GM04504 (cell line): ENCODE measurements at regions not wholly inside any gene's neighbourhood (a gene's known extent, or its start where the extent isn't known, plus 50 kb on each side); places are given as distances from the start of the nearest gene placed in this dataset.
"Not testable (repeated sequence)": the region's sequence is repeated elsewhere in the genome, so short reads cannot be mapped to it uniquely, and the experiment has no call there.

ENCODE experiments used
- DNase-seq: peaks from one replicate; pipeline ENCODE4 v3.0.0-alpha.2; 2012; ENCODE audit warnings: low read depth

GRCh38 chr13:76620036-76620435 lies 266.2 kb downstream of the KCTD12 start:
- no peak for DNase-seq

GRCh38 chr13:76619631-76620030 lies 266.6 kb downstream of the KCTD12 start:
- no peak for DNase-seq

GRCh38 chr13:76610819-76611415 lies 275.3 kb downstream of the KCTD12 start:
- no peak for DNase-seq

DNA sequence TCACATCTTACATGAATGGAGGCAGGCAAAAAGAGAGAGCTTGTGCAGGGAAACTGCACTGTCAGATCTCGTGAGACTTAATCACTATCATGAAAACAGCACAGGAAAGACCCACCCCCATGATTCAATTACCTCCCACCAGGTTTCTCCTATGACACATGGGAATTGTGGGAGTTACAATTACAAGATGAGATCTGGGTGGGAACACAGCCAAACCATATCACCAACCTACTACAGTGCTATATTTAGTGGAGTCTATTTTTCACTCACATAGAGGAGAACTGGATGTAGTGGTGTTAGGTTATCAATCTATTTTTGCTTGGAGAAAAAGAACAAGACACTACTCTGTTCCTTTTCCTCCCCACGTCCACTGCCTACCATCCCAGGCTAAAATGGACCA lies 276.6 kb downstream of the KCTD12 start:
- no peak for DNase-seq

DNA sequence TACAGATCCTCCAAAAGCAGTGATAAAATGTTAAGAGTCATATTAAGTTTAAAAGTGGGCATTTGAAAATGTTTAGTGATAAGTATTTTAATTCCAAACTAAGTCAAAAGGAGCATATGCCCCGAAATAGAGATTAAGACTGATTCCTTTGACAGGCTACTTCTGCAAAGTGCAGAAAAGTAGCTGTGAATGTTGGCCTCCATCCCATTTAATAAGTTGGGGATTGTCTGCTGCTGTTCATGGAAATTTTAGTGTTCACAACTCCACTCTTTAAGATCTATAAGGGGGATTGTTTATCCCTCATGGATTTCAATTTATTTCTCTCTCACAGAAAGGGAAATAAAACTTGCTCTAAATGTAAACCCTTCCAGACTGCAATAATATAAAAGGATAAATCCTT lies 278.3 kb downstream of the KCTD12 start:
- no peak for DNase-seq

DNA sequence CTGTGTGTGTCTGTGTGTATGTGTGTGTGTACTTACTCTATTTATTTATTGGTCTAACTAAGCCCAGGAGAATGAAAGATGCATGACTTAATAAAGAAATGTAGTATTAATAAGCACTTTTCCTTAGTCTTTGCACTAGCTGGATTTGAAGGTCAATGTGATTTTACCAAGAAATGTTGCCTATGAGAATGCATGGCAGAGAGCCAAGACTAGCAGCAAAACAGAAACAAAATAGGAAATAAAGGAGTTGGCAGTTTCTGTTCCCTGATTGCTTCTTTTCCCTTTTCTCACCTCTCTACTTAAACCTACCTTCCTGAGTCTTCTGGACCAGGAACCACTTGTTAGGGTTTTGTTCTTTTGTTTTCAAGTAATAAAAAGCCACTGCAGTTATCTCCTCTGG lies 286.1 kb downstream of the KCTD12 start:
- DNase-seq: no peak

- no peak for DNase-seq
Measured at GRCh38 chr13:76597868-76598267, 288.3 kb downstream of the KCTD12 start.

DNA sequence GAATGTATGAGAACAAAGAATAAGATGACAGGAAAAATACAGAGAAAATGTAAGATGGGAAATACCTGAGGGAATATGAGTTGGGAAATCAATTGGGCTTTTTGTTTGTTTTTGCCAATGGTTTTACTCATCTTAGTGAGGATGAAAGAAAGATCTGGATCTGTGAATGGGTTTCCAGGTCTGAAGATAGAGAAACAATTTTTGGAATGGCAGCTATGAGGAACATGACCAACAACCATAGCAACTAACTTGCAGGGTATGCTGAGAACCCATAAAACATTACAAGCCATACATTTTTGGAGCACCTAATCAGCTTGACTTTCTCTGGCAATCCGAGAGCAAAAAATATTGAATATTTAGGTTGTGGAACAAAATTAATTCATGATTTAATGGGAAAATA lies 290.0 kb downstream of the KCTD12 start:
- DNase-seq: no peak

GRCh38 chr13:76594435-76594834 lies 291.8 kb downstream of the KCTD12 start:
- DNase-seq: no peak

- no peak for DNase-seq
Measured at GRCh38 chr13:76586842-76587241, 299.4 kb downstream of the KCTD12 start.

DNA sequence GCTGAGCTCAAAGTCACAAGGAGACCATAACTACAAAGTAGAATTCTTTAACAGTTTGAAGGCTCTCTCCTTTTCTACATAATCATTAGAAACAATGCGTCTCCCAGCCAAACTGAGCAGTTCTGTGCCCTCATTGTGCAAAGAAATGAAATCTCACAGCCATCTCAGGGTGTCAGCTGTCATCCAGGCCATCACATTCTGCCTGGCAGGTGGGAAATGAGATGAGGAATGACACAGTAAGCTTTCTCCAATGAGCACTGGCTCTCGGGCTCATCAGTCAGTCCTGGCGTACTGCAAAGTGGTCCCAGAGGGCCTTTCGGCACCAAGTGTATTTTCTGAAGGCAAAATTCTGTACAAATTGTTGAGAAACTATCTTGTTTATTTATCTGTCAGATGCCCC lies 306.5 kb downstream of the KCTD12 start:
- no peak for DNase-seq

DNA sequence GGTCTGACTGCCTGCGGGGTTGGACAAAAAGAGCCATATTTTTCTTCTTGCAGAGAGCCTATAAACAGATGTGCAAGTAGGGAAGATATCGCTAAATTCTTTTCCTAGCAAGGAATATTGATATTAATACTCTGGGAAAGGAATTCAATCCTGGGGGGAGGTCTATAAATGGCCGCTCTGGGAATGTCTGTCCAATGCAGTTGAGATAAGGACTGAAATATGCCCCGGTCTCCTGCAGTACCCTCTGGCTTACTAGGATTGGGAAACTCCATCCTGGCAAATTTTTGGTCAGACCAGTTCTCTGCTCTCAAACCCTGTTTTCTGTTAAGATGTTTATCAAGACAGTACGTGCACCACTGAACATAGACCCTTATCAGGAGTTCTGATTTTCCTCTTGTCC lies 310.6 kb downstream of the KCTD12 start:
- DNase-seq: not testable (repeated sequence)

GRCh38 chr13:76570510-76570971 lies 315.7 kb downstream of the KCTD12 start:
- no peak for DNase-seq

DNA sequence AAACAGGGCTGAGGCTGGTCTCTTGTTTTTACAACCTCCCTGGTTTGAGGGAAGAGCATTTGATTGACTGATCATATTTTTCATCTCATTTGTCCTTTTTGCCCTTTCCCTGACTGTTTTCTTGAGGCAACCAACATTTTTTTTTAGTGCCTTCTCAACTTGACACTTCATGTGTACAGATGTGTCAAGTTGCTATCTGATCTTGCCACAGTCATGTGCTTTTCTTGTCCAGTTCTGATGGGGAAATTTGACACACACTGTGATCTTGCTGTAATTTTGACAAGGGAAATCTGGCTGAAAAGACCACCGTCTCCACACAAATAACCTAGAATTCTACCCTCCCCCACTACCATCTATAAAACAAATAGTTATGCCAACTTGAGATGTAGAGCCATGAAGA lies 329.6 kb downstream of the KCTD12 start:
- DNase-seq: no peak

DNA sequence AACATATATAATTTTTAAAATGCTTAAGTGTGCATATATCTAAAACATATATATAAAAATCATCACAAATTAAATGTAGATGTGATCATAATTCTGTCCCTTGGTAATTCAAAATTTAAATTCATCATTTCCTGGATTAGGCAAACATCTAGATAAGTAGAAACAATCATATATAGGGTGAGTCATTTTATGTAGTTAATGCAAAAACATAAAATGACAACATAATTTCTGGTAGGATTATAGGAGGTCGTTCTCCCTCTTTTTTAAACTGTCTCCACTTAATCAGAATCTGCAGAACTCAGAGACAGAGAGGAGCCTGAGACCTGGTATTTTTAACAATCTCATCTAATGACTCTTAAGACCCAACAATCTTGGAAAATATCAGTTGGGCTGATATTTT lies 333.4 kb downstream of the KCTD12 start:
- DNase-seq: no peak

DNA sequence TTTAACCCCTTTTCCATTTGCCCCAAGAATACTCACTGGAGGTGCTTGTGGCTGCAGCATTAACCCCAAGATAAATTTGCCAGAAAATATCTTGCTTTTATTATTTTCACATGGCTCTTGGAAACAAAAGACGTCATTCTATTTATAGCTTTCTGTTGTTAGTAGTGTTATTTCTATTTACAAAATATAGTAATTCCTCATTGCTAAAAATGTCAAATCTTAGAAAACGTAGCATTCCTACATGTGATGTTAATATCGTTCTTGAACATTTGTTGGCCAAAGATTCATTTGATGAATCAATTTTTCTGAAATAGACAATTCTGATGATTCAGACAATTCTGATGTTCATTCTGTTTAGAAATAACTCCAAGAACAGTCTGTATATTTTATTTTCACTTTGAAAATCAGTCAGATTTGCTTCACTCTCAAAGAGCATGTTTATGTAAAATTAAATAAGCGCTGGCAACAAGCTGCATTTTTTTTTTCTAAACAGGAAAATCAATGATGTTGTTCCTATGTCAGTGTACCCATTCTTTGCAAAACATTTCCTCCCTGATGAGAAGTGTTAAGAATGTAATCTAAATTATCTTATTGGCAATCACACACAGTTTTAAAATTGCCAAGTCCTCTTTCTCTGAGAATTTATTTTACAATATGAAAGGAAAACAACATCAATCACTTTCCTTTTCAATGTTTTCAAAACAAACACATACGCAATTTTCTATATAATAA lies 334.0 kb downstream of the KCTD12 start:
- no peak for DNase-seq

GRCh38 chr13:76542176-76542575 lies 344.0 kb downstream of the KCTD12 start:
- no peak for DNase-seq

- DNase-seq: no peak
Measured at GRCh38 chr13:76538004-76538403, 348.2 kb downstream of the KCTD12 start.

GRCh38 chr13:76533251-76533650 lies 353.0 kb downstream of the KCTD12 start:
- DNase-seq: no peak

GRCh38 chr13:76527041-76527440 lies 359.2 kb downstream of the KCTD12 start:
- DNase-seq: no peak

DNA sequence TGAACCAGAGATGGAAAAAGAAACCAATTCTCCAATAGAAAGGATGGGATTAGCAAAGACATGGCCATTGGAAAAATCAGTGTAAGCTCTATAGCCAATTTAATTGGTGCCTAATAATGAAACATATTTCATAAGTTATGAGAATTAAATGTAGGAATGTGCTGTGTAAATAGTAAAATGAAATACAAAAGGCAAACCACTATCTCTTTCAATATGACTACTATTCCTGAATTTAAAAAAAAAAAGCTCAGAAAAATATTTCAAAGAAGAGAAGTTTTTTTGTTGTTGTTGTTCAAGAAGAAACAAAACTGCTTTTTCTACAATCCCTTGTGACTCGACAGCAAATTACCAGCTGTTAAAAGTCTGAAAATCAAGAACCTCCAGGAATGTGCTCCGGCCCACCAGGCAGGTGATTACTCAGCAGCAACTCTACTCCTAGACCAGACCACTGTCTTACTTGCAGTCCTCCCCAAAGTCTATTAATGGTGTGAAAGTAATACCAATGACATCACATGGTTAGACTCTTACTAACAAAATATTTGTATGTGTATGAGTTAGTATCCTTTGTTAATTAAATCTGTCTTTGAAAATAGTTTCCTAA lies 362.4 kb downstream of the KCTD12 start:
- DNase-seq: no peak

DNA sequence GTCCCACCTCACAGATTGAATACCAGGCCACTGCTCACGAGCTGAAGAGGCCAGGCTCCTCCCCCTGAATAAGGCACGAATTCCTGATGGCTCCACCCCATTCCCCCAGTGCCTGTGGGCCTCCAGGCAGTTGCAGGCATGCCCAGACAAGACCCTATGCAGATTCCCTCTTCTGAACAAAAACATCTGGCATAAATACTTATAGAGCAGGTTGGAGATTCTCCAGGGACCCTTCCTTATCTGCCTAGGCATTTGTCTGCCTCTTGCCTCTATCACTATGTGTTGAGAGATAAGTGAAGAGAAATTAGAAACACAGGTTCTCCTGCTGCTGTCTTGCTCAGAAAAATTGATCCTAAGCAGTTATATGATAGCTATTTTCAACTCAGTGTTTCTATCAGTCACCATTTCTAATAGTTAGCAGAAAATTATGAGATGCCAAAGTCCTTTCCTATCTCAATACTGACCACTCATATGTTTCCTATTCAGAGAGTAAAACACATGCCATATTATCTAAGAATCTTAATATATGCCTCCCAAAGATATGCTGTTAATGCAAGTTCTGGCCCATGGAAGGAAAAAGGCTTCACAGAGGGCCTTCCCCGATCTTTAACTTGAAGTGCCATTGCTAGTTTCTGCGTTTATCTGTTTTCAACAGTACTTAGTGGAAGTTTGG lies 364.0 kb downstream of the KCTD12 start:
- DNase-seq: no peak

GRCh38 chr13:76519685-76520084 lies 366.5 kb downstream of the KCTD12 start:
- no peak for DNase-seq
